Fibroblast of lung (primary cell): ENCODE measurements at regions not wholly inside any gene's neighbourhood (a gene's known extent, or its start where the extent isn't known, plus 50 kb on each side); places are given as distances from the start of the nearest gene placed in this dataset.

Experiments
- DNase-seq, 2 donors: peaks; one replicate each; pipeline versions ENCODE4 v3.0.0 to v3.0.0-alpha.2; 2010; ENCODE audit warnings: low read depth in 2 of 2
- H2AFZ ChIP-seq: 2 replicates; pipeline ENCODE4 v1.5.1; 2012; ENCODE audit warnings: low read length, control low read depth, inconsistent platforms
- H3K27ac ChIP-seq: 2 replicates; pipeline ENCODE4 v1.5.1; 2011; ENCODE audit warnings: low read length, control low read depth; ENCODE audit not compliant: insufficient read depth
- H3K27me3 ChIP-seq: 2 replicates; pipeline ENCODE4 v1.5.1; 2011; ENCODE audit warnings: mild to moderate bottlenecking, low read length; ENCODE audit not compliant: control insufficient read depth, insufficient read depth
- H3K36me3 ChIP-seq: 2 replicates; pipeline ENCODE4 v1.5.1; 2011; ENCODE audit warnings: low read length; ENCODE audit not compliant: control insufficient read depth, insufficient read depth
- H3K4me1 ChIP-seq: 2 replicates; pipeline ENCODE4 v1.5.1; 2011; ENCODE audit warnings: low read length; ENCODE audit not compliant: control insufficient read depth, insufficient read depth; ENCODE audit errors: extremely low read depth
- H3K4me2 ChIP-seq: 2 replicates; pipeline ENCODE4 v1.5.1; 2011; ENCODE audit warnings: low read length, control low read depth; ENCODE audit not compliant: insufficient read depth; ENCODE audit errors: extremely low read depth
- H3K4me3 ChIP-seq, 4 experiments: fragments of 200-600 bp in 1 of 4; sonication (generic) in 1 of 4; replicated peaks in 1 of 4; 2 replicates each; pipeline ENCODE4 v1.5.1; 2011 to 2016; ENCODE audit warnings: low read length in 4 of 4, low read depth in 3 of 4, mild to moderate bottlenecking in 3 of 4, control low read depth in 2 of 4, inconsistent platforms in 1 of 4, mixed read lengths in 1 of 4; ENCODE audit not compliant: insufficient read depth in 1 of 4; ENCODE audit errors: control extremely low read depth in 1 of 4
- H3K79me2 ChIP-seq: 2 replicates; pipeline ENCODE4 v1.5.1; 2012; ENCODE audit warnings: mild to moderate bottlenecking, low read length, inconsistent platforms; ENCODE audit not compliant: control insufficient read depth, insufficient read depth
- H3K9ac ChIP-seq: 2 replicates; pipeline ENCODE4 v1.5.1; 2011; ENCODE audit warnings: mild to moderate bottlenecking, low read length, control low read depth; ENCODE audit not compliant: insufficient read depth
- H3K9me3 ChIP-seq: 2 replicates; pipeline ENCODE4 v1.5.1; 2012; ENCODE audit warnings: low read depth, low read length; ENCODE audit not compliant: control insufficient read depth, insufficient read depth
- H4K20me1 ChIP-seq: 2 replicates; pipeline ENCODE4 v1.5.1; 2011; ENCODE audit warnings: low read length; ENCODE audit not compliant: control insufficient read depth, insufficient read depth; ENCODE audit errors: extremely low read depth
- CTCF ChIP-seq, 2 donors: IDR thresholded peaks in 1 of 2; conservative IDR thresholded peaks in 1 of 2; 1 replicate in 1 of 2; 2 replicates in 1 of 2; pipeline ENCODE4 v1.5.1; 2011 to 2012; ENCODE audit warnings: low read length in 2 of 2, control low read depth in 1 of 2, inconsistent platforms in 1 of 2, low read depth in 1 of 2, mild to moderate bottlenecking in 1 of 2
- EZH2 ChIP-seq: IDR thresholded peaks from 2 replicates; pipeline ENCODE4 v1.5.1; 2012; ENCODE audit warnings: low read length, control low read depth, mild to moderate bottlenecking; ENCODE audit errors: missing control alignments

- Histone ChIP-seq H2AFZ (no peak overlapping the region), H3K4me3 (no peak overlapping the region), H3K9ac (no peak overlapping the region), H4K20me1 (no peaks in the 10 kb centered on the region), H3K4me2 (no peak overlapping the region), H3K27ac (no peak overlapping the region), H3K4me1 (no peaks in the 10 kb centered on the region), H3K79me2 (no peaks in the 10 kb centered on the region), H3K9me3 (no peaks in the 10 kb centered on the region), H3K27me3 (no peaks in the 10 kb centered on the region), H3K36me3 (no peaks in the 10 kb centered on the region)
- DNase-seq = no peak
- TF ChIP-seq EZH2 (no peak), CTCF (conservative IDR thresholded peaks at IDR 0.05 in 1 of 2, IDR thresholded peaks at IDR 0.05 in 1 of 2; ENCODE audit: low read depth in 1 of 2, low read length in 2 of 2) (no peak)
Observed at GRCh38 chr10:17519457-17519856, 65.1 kb upstream of the ST8SIA6 start.

- Histone ChIP-seq H3K4me2 (no peak overlapping the region), H3K79me2 (no peaks in the 10 kb centered on the region), H3K4me1 (peaks cover 3% of the 10 kb centered on the region), H3K27ac (no peak overlapping the region), H3K9ac (no peak overlapping the region), H3K36me3 (no peaks in the 10 kb centered on the region), H4K20me1 (no peaks in the 10 kb centered on the region), H3K27me3 (no peaks in the 10 kb centered on the region), H3K4me3 (no peak overlapping the region), H2AFZ (no peak overlapping the region), H3K9me3 (no peaks in the 10 kb centered on the region)
- no peak for DNase-seq
- TF ChIP-seq EZH2 (no peak), CTCF (conservative IDR thresholded peaks at IDR 0.05 in 1 of 2, IDR thresholded peaks at IDR 0.05 in 1 of 2; ENCODE audit: low read depth in 1 of 2, low read length in 2 of 2) (no peak)
Observed at GRCh38 chr10:17518338-17518737, 63.9 kb upstream of the ST8SIA6 start.

- H3K4me2 ChIP-seq = no peak overlapping the region
- no peaks in the 10 kb centered on the region for H3K36me3 ChIP-seq
- no peaks in the 10 kb centered on the region for H4K20me1 ChIP-seq
- no peak for TF ChIP-seq CTCF (conservative IDR thresholded peaks at IDR 0.05 in 1 of 2, IDR thresholded peaks at IDR 0.05 in 1 of 2; ENCODE audit: low read depth in 1 of 2, low read length in 2 of 2)
- H3K79me2 ChIP-seq = no peaks in the 10 kb centered on the region
- no peak overlapping the region for H3K9ac ChIP-seq
- no peaks in the 10 kb centered on the region for H3K9me3 ChIP-seq
- H3K4me1 ChIP-seq = peaks cover 14% of the 10 kb centered on the region
- H3K27me3 ChIP-seq = no peaks in the 10 kb centered on the region
- DNase-seq = peak in 1 of 2 donors; percentile 80
- H3K4me3 ChIP-seq = no peak overlapping the region
- H2AFZ ChIP-seq = no peak overlapping the region
- no peak overlapping the region for H3K27ac ChIP-seq
Observed at GRCh38 chr10:17516376-17516775, 62.0 kb upstream of the ST8SIA6 start.
